GM19467 (cell line): ENCODE measurements at regions not wholly inside any gene's neighbourhood (a gene's known extent, or its start where the extent isn't known, plus 50 kb on each side); places are given as distances from the start of the nearest gene placed in this dataset.
"Not testable (repeated sequence)": the region's sequence is repeated elsewhere in the genome, so short reads cannot be mapped to it uniquely, and the experiment has no call there.

Experiments used
- ATAC-seq: cut with Tn5 transposase; IDR thresholded peaks from one replicate; pipeline ENCODE4 v1.9.1; 2021; ENCODE audit warnings: mild to moderate bottlenecking, moderate library complexity; ENCODE audit not compliant: unreplicated experiment

GRCh38 chr19:30267332-30267731 is 104.9 kb upstream of the ZNF536 start:
- no peak for ATAC-seq

- ATAC-seq, result no peak
Measured at GRCh38 chr19:30268601-30269000, 103.6 kb upstream of the ZNF536 start.

- ATAC-seq, result no peak
Measured at GRCh38 chr19:30269638-30270037, 102.5 kb upstream of the ZNF536 start.

- no peak for ATAC-seq
Measured at GRCh38 chr19:30271816-30272215, 100.4 kb upstream of the ZNF536 start.

GRCh38 chr19:30272554-30272953 is 99.6 kb upstream of the ZNF536 start:
- no peak for ATAC-seq

- ATAC-seq, result no peak
Measured at GRCh38 chr19:30273184-30273583, 99.0 kb upstream of the ZNF536 start.

GRCh38 chr19:30274987-30275386 is 97.2 kb upstream of the ZNF536 start:
- ATAC-seq, result no peak

GRCh38 chr19:30276011-30276882 is 95.9 kb upstream of the ZNF536 start:
- no peak for ATAC-seq

GRCh38 chr19:30276883-30277280 is 95.3 kb upstream of the ZNF536 start:
- ATAC-seq, result no peak

- no peak for ATAC-seq
Measured at GRCh38 chr19:30277941-30278881, 94.0 kb upstream of the ZNF536 start.

- ATAC-seq, result no peak
Measured at GRCh38 chr19:30278882-30279254, 93.3 kb upstream of the ZNF536 start.

- ATAC-seq, result no peak
Measured at GRCh38 chr19:30280018-30280417, 92.2 kb upstream of the ZNF536 start.

GRCh38 chr19:30281906-30282305 is 90.3 kb upstream of the ZNF536 start:
- ATAC-seq, result no peak

GRCh38 chr19:30283556-30283955 is 88.6 kb upstream of the ZNF536 start:
- ATAC-seq, result no peak

GRCh38 chr19:30284209-30284608 is 88.0 kb upstream of the ZNF536 start:
- ATAC-seq, result no peak

GRCh38 chr19:30284885-30285284 is 87.3 kb upstream of the ZNF536 start:
- no peak for ATAC-seq

GRCh38 chr19:30286378-30286777 is 85.8 kb upstream of the ZNF536 start:
- no peak for ATAC-seq

- ATAC-seq, result no peak
Measured at GRCh38 chr19:30287259-30287658, 84.9 kb upstream of the ZNF536 start.

GRCh38 chr19:30287973-30288372 is 84.2 kb upstream of the ZNF536 start:
- no peak for ATAC-seq

GRCh38 chr19:30288911-30289310 is 83.3 kb upstream of the ZNF536 start:
- no peak for ATAC-seq

- no peak for ATAC-seq
Measured at GRCh38 chr19:30289336-30289735, 82.8 kb upstream of the ZNF536 start.

- not testable (repeated sequence) for ATAC-seq
Measured at GRCh38 chr19:30290805-30291204, 81.4 kb upstream of the ZNF536 start.
